Right ventricle myocardium superior (tissue), 1 donor: ENCODE measurements at regions not wholly inside any gene's neighbourhood (a gene's known extent, or its start where the extent isn't known, plus 50 kb on each side); places are given as distances from the start of the nearest gene placed in this dataset.
"Not testable (repeated sequence)": the region's sequence is repeated elsewhere in the genome, so short reads cannot be mapped to it uniquely, and the experiment has no call there.

Source experiments
- ATAC-seq: fragments of 200-7000 bp; cut with Tn5 transposase; one replicate; pipeline ENCODE4 v1.9.1; 2020; ENCODE audit warnings: mild to moderate bottlenecking; ENCODE audit not compliant: poor library complexity
- DNase-seq: peaks from one replicate; pipeline ENCODE4 v3.0.0-alpha.2; 2020
- intact Hi-C: fragments of 100-400 bp; cut with DNase I; formaldehyde crosslinking; loops from one replicate; pipeline ENCODE4 v1.11.2; 2022
- donor health status: DM: no; HTN: yes; CAD: no; lungs with severe emphysema.

DNA sequence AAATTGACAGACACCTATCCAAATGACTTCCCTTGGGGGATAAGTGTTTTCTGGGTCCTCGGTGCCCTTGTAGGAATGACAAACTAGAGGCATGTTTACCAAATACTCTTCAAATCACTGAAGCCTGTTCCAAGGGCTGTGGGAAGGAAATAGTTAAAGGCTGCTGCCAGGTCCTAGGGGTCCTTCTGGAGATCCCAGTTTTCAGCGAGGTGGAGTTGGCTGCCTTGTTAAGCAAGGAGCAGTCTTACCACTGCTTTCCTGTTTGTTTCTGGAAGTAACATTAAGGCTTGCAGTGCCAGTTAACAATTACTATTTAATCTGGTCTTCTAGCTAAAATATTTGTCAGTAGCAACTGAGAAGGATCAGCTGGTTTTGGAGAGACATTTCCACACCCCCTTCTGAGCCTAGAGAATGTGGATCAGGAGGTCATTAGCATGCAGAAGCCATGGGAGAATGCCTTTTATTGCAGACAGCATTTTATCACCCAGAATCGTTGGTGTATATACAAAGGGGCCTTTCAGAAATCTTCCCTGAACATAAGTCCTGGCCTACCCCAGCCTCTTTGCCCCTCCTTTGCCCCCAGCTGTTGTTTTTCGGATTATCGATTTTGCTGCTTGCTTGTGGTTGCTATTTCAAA, 238.8 kb downstream of the DMAC1 start:
- intact Hi-C loops: no loop called here
- DNase-seq: no peak
- peak; percentile 74 for ATAC-seq

DNA sequence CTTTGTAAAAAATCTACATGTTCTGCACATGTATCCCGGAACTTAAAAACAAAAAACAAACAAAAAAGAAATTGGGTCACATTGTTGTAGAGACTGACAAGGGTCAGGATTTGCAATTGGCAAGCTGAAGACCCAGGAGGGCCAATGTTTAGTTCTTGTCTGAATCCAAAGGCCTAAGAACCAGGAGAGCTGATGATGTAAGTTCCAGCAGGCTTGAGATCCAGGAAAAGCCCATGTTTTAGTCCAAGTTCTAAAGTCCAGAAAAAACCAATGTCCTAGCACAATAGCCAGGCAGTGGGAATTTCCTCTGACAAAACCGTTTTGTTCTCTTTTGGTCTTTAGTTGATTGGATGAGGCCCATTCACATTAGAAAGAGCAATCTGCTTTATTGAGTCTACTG, 244.9 kb downstream of the DMAC1 start:
- ATAC-seq (peak; percentile 77), DNase-seq (no peak)
- intact Hi-C loops: no loop called here

DNA sequence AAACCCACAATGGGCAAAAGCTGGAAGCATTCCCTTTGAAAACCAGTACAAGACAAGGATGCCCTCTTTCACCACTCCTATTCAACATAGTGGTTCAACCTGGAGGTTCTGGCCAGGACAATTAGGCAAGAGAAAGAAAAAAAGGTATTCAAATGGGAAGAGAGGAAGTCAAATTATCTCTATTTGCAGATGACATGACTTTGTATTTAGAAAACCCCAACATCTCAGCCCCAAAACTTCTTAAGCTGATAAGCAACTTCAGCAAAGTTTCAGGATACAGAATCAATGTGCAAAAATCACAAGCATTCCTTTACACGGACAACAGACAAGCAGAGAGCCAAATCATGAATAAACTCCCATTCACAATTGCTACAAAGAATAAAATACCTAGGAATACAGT, 246.9 kb downstream of the DMAC1 start:
- intact Hi-C loops, DNase-seq, ATAC-seq: not testable (repeated sequence)

DNA sequence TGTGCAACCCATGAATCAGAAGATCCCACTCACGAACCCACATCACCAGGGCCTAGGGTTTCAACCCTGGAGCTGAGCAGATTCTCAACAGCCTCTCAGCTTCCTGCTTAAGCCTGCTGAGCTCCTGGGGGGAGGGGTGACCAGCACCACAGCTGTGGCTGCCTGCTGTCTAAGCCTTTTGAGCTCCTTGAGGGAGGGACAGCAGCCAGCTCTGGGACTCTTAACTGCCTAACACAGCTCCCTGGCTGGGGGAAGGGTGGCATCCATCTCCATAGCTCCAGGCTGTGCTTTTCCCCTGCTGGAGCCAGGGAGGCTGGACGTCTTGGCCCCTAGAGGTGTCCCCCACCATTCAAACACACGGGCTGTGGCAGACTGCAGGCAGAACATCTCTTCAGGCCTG, 250.3 kb downstream of the DMAC1 start:
- intact Hi-C loops: no loop called here
- ATAC-seq (peak; percentile 38), DNase-seq (peak; percentile 57)

DNA sequence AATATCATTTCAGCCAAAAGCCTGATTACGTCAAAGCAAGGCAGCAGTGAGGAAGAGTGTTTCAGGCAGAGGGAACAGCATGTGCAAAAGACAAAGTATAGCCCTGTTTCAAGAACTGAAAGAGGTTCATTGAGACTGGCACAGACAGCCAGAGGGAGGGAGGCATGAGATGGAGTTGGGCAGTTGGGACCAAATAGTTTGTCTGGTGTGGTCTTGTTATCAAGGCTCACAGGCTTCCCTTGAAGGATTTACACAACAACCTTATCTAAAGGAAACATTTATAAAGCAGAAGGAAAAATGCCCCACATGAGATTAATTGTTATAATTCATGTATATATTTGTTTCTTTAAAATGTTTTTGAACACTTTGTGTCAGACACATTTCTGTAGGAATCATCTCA, 253.3 kb downstream of the DMAC1 start:
- DNase-seq: no peak
- intact Hi-C loops: no loop called here
- ATAC-seq: no peak

DNA sequence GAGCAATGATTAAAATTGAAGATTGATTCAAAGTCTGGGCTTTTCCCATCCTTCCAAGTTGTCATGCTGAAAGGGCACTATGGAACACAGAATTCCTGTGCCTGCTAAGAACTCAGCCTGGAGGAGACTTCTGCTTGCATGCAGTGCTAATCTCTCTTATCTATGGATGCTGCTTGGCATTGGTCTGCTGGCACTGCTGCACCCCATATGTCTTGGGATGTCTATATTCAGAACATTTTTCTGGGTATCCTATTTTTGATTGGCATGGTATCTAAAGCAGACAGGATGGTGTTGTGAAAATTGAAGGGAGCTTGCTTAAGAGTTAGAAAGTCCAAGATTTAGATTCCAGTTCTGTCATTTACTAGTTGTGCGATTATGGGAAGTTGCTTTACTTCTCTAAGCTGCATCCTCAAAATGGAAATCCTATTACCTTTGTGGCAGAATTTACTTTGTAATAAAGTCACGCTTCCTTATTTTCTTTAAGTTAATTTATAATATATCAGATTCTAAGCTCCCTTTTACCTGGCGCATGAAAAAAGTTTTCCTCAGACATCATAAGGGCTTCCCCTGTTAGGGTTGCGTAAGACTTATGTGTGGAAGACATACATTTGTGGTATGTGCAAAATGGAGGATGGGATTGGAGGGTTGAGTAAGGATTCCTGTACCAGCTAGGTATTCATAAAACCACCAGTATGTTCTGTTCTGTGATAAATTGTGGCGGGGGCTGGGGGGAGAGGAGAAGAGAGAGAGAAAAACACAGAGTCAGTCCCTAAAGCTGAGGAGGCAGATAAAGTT, 254.0 kb downstream of the DMAC1 start:
- intact Hi-C loops: no loop called here
- DNase-seq (no peak), ATAC-seq (no peak)

DNA sequence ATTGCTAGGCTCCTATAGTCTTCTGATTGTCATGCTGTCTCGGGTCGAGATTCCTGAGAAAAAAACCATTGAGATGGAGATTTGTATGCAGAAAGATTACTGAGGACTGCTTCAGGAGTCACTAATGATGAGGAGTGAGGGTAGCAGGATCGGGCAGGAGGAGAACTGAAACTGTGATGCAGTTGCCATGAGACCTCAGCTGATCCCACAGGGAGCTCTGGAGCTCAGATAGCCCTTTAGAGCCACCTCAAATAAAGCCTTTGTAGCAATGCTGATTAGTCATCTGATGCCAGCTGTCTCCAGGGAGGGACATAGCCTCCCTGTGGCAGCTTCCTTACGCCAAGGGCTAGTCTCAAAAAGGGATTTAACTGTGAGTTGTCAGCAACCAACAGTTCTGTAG, 256.9 kb downstream of the DMAC1 start:
- DNase-seq: no peak
- ATAC-seq: no peak
- intact Hi-C loops: no loop called here

DNA sequence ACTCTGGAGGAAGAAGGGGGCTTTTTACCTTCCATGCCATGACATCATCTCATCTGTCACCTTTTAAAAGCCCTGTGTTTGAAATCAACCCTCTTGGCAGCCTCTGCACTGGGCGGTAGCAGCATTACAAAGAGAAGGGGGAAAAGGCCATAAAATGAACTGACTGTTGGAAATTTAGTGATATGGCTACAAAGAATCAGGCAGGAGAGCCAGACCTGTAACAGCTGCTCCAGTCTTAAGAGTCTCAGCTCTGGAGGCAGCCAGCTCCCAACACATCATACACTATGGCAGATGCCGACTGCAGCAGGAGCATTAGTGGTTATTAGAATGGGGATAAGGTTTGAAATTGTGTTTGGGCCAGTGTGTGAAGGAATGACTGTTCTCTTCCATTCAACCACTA, 257.5 kb downstream of the DMAC1 start:
- intact Hi-C loops: no loop called here
- ATAC-seq (no peak), DNase-seq (no peak)

DNA sequence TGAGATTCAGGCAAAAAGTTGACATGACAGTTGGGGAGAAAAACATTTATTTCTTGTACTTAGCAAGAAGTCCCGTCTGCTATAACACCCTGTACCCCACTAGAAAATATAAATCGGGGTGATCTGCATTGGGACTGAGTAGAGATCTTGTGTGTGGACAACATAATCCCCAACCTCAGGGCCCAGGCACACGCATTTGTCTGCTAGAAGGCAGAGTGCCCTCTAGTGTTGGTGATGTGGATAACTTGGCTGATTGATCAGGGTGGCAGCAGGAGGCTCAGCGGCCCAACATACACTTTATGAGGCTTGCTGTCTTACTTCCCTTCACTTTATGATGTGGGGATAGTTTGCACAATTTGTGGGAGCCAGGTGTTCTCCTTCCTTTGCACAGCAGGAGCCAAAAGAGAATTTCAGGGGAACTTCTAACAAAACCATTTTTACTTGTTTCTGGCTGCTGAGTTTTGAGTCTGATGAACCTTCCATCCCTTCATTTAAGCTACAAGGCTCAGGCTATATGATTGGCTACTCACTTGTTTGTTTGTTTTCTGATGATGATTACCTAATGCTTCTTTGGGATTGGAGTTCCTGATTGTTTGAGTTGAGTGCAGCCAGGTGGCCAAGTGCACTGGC, 263.2 kb downstream of the DMAC1 start:
- intact Hi-C loops: loop anchor here (5.0 kb wide), 1 partner anchor 134 kb away; no protein-coding TSS in a partner anchor
- DNase-seq: peak; percentile 53
- ATAC-seq: peak; percentile 84

DNA sequence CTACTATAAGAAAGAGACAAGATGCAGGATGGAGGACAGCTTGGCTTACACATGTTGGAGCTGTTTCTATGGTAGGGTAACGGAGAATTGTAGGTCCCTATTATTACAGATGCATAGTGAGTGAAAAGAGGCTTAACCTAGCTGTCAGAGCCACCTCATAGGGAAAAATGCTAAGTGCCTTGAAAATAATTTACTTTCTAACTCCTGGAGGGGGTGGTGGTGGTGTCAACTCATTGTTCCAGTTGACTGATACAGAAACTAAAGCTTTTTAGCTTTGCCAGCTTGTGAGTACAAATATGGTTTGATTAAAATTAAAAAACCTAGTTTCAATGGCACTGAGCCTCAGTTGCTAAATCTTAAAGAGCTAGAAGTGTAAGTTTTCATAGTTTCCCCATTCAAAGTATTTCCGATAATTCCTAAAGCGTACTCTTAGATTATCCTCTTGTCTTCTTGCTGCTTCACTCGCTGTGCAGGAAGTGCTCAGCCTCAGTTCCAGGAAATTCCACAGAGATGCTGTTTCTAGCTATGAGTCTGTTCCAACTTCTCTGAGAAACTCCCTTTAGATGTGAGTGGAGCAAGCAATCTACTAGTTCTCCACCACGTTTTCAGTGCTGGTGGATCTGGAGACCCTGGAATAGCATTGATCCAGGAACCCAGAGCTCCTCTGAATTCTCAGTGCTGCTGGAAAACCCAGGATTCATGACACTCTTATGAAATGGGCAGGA, 265.2 kb downstream of the DMAC1 start:
- DNase-seq (no peak), ATAC-seq (peak; percentile 43)
- intact Hi-C loops: no loop called here

DNA sequence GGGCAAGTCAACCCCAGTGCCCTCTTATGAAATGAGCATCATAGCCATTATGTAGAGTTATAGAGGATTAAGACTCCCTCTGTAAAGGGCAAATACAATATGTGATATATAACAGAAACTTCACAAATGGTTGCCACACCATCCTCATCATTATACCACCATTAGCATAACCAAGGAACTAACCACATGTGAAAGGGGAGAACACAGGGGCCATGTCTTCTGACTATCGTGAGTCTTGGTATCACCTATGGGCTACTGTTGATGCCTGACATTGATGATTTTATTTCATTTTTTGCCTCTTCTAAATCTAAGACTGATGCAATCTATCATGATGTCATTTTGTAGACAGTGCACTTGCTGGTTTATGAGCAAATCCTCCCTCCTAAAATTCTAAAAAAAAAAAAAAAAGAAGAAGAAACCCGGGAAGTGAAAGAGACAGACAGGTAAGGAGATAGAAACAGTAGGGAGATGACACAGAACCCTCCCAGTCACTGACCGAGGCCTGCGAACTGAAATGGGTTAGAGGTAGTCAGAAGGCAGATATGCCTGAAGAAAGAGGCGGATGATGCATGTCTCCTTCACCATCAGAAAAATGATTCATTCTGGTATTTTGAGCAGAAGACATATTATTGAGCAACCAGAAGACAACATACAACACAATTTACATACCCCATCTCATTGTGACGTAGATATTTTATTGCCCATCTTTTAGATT, 266.0 kb downstream of the DMAC1 start:
- intact Hi-C loops: no loop called here
- ATAC-seq (no peak), DNase-seq (no peak)

DNA sequence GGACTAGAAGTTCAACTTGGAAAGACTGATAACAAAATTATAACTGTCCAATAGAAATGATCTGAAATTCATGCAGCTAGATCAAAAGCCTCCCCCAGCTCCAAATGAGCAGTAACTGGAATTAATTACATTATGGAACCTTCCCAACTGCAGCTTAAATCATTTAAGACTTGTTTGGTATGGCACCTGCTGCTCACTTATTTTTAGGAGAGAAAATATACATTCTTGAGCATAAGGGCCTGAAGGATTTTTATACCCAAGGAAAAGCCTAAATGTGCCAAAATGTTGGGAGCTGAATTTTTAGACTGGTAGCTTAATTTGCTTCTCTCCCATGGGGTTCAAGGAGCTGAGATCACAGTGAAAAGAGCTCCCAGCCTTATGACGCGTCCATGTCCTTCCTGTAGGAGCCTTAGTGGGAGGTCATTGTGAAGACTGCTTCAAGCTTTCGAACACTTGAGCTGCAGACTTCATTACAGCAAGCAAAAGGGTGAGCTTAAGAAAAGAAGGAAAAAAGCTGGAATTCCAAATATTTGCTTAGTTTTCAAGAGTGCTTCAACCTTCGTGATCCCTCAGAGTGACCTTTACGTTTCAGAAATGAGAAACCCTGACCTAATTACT, 276.0 kb downstream of the DMAC1 start:
- no peak for ATAC-seq
- intact Hi-C loops: no loop called here

DNA sequence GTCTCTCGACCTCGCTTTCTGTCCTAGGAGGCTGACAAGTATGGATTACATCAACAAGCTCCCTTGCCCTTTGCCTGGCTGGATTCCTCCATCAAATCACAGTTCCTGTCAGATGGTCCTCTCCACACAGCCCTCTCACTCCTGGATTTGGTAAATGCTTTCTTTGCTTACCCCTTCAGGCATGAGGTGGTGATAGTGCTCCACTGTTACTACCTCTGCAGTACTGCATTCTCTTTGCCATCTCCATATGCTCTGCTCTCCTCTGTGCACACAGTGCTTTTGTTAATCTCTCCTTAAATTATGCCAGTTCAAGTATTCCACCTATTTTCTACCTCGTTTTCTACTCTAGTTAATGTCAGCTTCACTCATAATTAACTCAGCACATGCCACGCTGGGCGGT, 279.2 kb downstream of the DMAC1 start:
- DNase-seq (no peak), ATAC-seq (no peak)
- intact Hi-C loops: no loop called here

More for the DNA sequence above, 276.0 kb downstream of the DMAC1 start:
- no peak for DNase-seq

DNA sequence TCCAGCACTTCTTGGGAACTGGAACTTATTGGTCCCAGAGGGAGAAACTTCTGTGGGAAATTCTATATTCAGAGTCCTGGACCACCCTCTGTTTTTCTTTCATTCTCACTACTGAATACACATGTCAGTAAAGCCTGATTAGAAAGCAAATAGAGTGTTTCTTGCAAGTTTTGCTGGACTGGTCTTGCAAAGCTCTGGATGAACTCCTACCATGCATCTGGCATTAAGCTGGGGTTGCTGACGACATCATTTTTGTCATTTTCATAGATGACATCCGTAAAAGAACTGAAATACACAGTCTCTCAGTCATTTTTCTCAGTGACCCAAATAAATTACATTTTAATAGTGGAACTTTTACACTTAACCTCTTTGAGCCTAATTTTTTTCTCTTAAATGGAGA, 283.2 kb downstream of the DMAC1 start:
- DNase-seq: no peak
- no peak for ATAC-seq
- intact Hi-C loops: no loop called here

DNA sequence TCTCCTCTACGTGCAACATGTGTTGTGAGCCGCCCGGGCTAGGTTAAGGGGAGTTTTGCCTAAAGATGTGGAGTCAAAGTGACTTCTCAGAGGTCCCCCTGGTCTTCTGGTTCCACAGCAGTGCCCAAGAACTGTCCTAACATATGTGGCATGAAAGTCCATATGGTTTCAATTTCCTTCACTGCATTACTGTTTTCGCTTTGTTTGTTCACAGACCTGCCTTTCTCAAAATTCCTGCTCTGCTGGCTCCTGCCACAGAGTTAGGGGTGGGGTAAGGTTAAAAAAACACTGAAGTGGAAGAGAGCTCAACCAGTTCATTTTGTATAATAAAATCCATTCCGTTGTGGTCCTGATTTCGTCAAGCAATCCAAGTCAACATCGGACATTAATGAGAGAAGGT, 289.4 kb downstream of the DMAC1 start:
- intact Hi-C loops: no loop called here
- no peak for DNase-seq

DNA sequence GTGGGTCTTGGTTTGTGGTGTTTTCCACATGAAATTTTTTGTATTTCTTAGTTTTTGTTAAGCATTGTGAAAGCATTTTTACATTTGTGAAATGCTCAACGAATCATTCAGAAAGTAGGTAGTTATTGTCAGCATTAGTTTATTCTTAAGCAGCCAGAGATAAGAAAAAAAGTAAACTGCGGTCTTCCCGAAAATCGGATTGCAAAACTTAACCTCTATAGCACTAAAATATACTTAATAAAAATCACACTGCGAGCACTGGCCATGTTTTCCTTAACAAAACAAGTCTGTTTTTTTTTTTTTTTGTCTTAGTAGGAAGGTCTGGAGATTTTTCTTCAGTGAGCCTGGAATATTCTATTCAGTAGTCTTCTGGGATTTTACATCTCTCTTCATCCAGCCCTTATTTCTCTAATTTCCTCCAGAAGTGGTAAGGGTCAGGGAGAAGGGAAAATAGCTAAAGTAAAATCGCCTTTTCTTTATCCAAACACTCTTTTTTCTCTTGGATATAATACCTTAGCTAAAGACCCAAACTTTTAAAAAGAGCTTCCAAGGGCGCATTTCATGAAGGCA, 289.9 kb downstream of the DMAC1 start:
- intact Hi-C loops: no loop called here
- DNase-seq: no peak
- ATAC-seq: no peak

More for the DNA sequence above, 289.4 kb downstream of the DMAC1 start:
- no peak for ATAC-seq

DNA sequence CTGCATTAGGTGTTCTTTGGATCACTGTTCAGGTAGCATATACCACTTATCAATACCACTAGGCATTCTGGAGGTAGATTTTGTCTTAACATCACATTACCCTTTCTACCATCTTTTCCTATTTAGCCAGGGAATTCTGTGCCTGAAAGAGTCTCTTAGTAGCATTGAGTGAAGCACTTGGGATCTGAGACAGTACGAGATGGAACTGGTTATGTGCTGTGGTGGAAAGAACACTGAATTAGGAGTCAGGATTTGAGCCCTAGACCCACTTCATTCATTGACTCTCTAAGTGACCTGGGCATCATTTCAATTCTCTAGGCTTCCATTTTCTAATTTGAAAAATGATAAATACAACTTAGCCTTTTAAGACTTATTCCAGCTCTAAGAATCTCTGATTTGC, 291.1 kb downstream of the DMAC1 start:
- DNase-seq (no peak), ATAC-seq (no peak)
- intact Hi-C loops: no loop called here
